Astrocyte (in vitro differentiated cells and primary cell): ENCODE measurements at regions not wholly inside any gene's neighbourhood (a gene's known extent, or its start where the extent isn't known, plus 50 kb on each side); places are given as distances from the start of the nearest gene placed in this dataset.
"Not testable (repeated sequence)": the region's sequence is repeated elsewhere in the genome, so short reads cannot be mapped to it uniquely, and the experiment has no call there.

Source experiments
- DNase-seq: peaks from one replicate; pipeline ENCODE4 v3.0.0-alpha.2; 2010; ENCODE audit warnings: low read depth
- FAIRE-seq: peaks from 2 replicates; lab custom pipeline; 2011; peaks lifted over from hg19 to GRCh38; lab: Jason Lieb, UNC
- H2AFZ ChIP-seq: 2 replicates; pipeline ENCODE4 v1.6.0; 2012; ENCODE audit warnings: low read depth, low read length, inconsistent platforms
- H3K27ac ChIP-seq: 2 replicates; pipeline ENCODE4 v1.5.1; 2011; ENCODE audit warnings: low read depth, low read length, inconsistent platforms
- H3K27me3 ChIP-seq: 2 replicates; pipeline ENCODE4 v1.6.0; 2011; ENCODE audit warnings: low read length, inconsistent platforms; ENCODE audit not compliant: insufficient read depth
- H3K36me3 ChIP-seq: 2 replicates; pipeline ENCODE4 v1.5.1; 2011; ENCODE audit warnings: low read length, inconsistent platforms; ENCODE audit not compliant: insufficient read depth
- H3K4me1 ChIP-seq: 2 replicates; pipeline ENCODE4 v1.5.1; 2011; ENCODE audit warnings: low read length, inconsistent platforms; ENCODE audit not compliant: insufficient read depth
- H3K4me2 ChIP-seq: 2 replicates; pipeline ENCODE4 v1.6.0; 2012; ENCODE audit warnings: low read length, inconsistent platforms
- H3K4me3 ChIP-seq: 2 replicates; pipeline ENCODE4 v1.5.1; 2011; ENCODE audit warnings: low read depth, mild to moderate bottlenecking, low read length, inconsistent platforms; ENCODE audit not compliant: insufficient read depth
- H3K79me2 ChIP-seq: 2 replicates; pipeline ENCODE4 v1.6.0; 2012; ENCODE audit warnings: mild to moderate bottlenecking, low read length, inconsistent platforms; ENCODE audit not compliant: insufficient read depth
- H3K9ac ChIP-seq: 2 replicates; pipeline ENCODE4 v1.6.0; 2012; ENCODE audit warnings: mild to moderate bottlenecking, low read length, inconsistent platforms
- H3K9me3 ChIP-seq: 2 replicates; pipeline ENCODE4 v1.5.1; 2012; ENCODE audit warnings: low read depth, mild to moderate bottlenecking, low read length, inconsistent platforms; ENCODE audit not compliant: insufficient read depth
- H4K20me1 ChIP-seq: 2 replicates; pipeline ENCODE4 v1.6.0; 2012; ENCODE audit warnings: low read length, inconsistent platforms; ENCODE audit not compliant: insufficient read depth
- H3K27ac Mint-ChIP-seq: one replicate; pipeline ENCODE4 v1.8.0; 2021; ENCODE audit warnings: mild to moderate bottlenecking, mixed read lengths; ENCODE audit not compliant: unreplicated experiment
- H3K27me3 Mint-ChIP-seq: one replicate; pipeline ENCODE4 v1.8.0; 2021; ENCODE audit warnings: low read depth, mixed read lengths; ENCODE audit not compliant: unreplicated experiment
- H3K36me3 Mint-ChIP-seq: one replicate; pipeline ENCODE4 v1.8.0; 2021; ENCODE audit warnings: low read depth, mixed read lengths; ENCODE audit not compliant: unreplicated experiment
- H3K4me1 Mint-ChIP-seq: one replicate; pipeline ENCODE4 v1.8.0; 2021; ENCODE audit warnings: low read depth, mixed read lengths; ENCODE audit not compliant: unreplicated experiment
- H3K4me3 Mint-ChIP-seq: one replicate; pipeline ENCODE4 v1.8.0; 2021; ENCODE audit warnings: mild to moderate bottlenecking, moderate library complexity, mixed read lengths; ENCODE audit not compliant: unreplicated experiment
- H3K9me3 Mint-ChIP-seq: one replicate; pipeline ENCODE4 v1.8.0; 2021; ENCODE audit warnings: mild to moderate bottlenecking, mixed read lengths; ENCODE audit not compliant: unreplicated experiment
- CTCF ChIP-seq: IDR thresholded peaks from 2 replicates; pipeline ENCODE4 v1.5.1; 2011; ENCODE audit warnings: low read depth, mild to moderate bottlenecking, inconsistent platforms, low read length, moderate library complexity; ENCODE audit not compliant: insufficient read depth
- EZH2 ChIP-seq: IDR thresholded peaks from 2 replicates; pipeline ENCODE4 v1.6.1; 2012; ENCODE audit warnings: mild to moderate bottlenecking, low read length, inconsistent platforms; ENCODE audit not compliant: insufficient read depth

DNA sequence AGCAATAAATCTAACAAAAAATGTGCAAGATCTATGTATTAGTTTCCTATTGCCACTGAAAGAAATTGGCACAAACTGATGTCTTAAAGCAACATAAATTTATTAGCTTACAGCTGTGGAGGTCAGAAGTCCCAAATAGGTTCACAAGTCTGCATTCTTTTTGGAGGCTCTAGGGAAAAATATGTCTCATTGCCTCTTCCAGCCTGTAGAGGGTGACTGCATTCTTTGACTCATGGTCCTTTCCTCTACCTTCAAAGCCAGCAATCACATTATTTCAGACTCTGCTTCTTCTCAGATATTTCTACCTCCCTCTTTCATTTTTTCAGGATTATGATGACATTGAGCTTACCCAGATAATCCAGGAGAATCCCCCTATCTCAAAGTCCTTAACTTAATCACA is 1531.1 kb downstream of the KHDRBS2 start:
- H3K4me3 ChIP-seq = no peak overlapping the region
- no peaks in the 10 kb centered on the region for H3K9me3 ChIP-seq
- H3K36me3 Mint-ChIP-seq = no peaks in the 10 kb centered on the region
- no peaks in the 10 kb centered on the region for H3K4me1 ChIP-seq
- no peak overlapping the region for H3K27ac ChIP-seq
- H3K9ac ChIP-seq = no peak overlapping the region
- no peak overlapping the region for H3K4me3 Mint-ChIP-seq
- TF ChIP-seq CTCF = no peak
- no peak for TF ChIP-seq EZH2
- peaks cover 6% of the 10 kb centered on the region for H3K9me3 Mint-ChIP-seq
- no peaks in the 10 kb centered on the region for H4K20me1 ChIP-seq
- H3K79me2 ChIP-seq = no peaks in the 10 kb centered on the region
- peaks cover 4% of the 10 kb centered on the region for H3K27me3 Mint-ChIP-seq
- H3K27ac Mint-ChIP-seq = no peak overlapping the region
- FAIRE-seq (no peak), DNase-seq (no peak)
- H3K4me2 ChIP-seq = no peak overlapping the region
- H3K36me3 ChIP-seq = no peaks in the 10 kb centered on the region
- H3K4me1 Mint-ChIP-seq = no peaks in the 10 kb centered on the region
- no peak overlapping the region for H2AFZ ChIP-seq
- no peaks in the 10 kb centered on the region for H3K27me3 ChIP-seq

DNA sequence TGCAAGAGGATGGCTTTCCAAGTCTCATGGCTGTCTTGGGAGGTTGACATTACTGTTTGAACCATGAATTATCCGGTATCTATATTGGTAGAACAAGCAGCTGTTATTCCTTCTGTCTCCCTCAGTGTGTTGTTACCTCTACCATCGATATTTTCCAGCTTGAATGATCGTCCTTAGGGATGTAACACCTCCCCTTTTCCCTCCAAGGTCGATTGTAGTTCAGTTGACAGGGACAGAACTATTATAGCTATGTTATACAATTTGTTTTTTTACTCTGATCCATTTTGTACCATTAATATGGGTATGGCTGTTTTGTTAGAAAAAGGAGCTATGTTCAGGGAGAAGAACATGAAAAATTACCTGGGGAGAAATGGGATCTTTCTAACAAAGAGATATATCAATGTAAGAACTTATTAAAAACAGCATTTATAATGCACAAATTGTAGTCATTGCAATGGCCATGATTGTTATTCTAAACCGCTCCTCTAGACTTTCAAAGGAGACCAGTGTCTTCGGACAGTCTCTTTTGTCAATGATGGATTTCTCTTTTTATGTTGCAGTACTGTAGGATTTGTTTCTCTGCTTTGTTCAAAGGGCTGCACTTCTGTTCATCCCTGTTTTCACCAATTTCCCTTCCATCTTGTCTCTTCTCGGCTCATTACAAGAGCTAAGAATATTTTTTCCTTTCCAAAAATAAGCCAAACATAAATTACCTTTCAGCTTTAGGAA is 1535.5 kb downstream of the KHDRBS2 start:
- H3K27ac ChIP-seq, H3K36me3 ChIP-seq, H3K4me3 ChIP-seq, DNase-seq, FAIRE-seq, H3K27me3 ChIP-seq, H3K9ac ChIP-seq, H3K79me2 ChIP-seq, H3K4me1 Mint-ChIP-seq, H3K27me3 Mint-ChIP-seq, H3K9me3 ChIP-seq, H3K4me3 Mint-ChIP-seq, H3K4me2 ChIP-seq, H3K27ac Mint-ChIP-seq, H4K20me1 ChIP-seq, H3K9me3 Mint-ChIP-seq, H3K4me1 ChIP-seq, H3K36me3 Mint-ChIP-seq, H2AFZ ChIP-seq: not testable (repeated sequence)

GRCh38 chr6:60747765-60748556 is 1538.1 kb downstream of the KHDRBS2 start:
- H3K36me3 ChIP-seq, H2AFZ ChIP-seq, H3K27me3 ChIP-seq, H3K36me3 Mint-ChIP-seq, H3K9ac ChIP-seq, H3K27ac ChIP-seq, H4K20me1 ChIP-seq, FAIRE-seq, H3K27ac Mint-ChIP-seq, H3K79me2 ChIP-seq, H3K4me1 ChIP-seq, H3K9me3 ChIP-seq, H3K4me3 ChIP-seq, H3K4me1 Mint-ChIP-seq, DNase-seq, H3K4me2 ChIP-seq, H3K4me3 Mint-ChIP-seq, H3K9me3 Mint-ChIP-seq, H3K27me3 Mint-ChIP-seq: not testable (repeated sequence)

DNA sequence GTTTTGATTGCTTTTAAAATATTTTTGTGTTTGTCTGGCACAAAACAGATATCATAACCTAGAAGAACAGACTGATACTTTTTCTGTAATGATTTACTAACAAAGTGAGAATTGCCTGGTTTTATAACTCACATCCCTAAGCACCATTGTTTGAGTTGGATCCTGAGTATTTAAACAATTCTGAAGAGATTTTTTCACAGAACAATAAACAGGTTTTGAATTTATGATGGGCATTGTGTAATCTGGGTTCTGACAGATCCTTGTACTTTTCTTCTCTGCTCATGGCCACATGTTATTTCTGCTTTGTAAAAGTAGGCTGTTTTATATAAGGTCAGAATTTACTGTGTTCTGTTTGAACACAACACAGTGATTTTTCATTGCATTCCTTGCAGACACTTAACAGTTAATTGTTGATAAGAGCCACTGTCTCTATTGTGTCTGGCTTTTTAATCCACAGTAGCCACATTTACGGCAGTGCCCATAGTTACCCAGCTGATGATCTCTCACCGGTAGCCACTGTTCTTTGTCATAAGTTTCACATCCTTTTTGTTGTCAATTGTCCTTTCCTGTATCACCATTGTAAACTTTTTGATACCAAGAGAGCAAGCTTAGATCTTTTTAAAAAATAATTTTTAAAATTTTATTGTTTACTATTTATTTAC is 1548.1 kb downstream of the KHDRBS2 start:
- H3K27me3 Mint-ChIP-seq, H3K4me3 ChIP-seq, H3K27me3 ChIP-seq, FAIRE-seq, H3K9ac ChIP-seq, H3K4me2 ChIP-seq, H3K79me2 ChIP-seq, H3K36me3 Mint-ChIP-seq, H3K27ac ChIP-seq, H3K4me3 Mint-ChIP-seq, H3K4me1 ChIP-seq, H3K36me3 ChIP-seq, H4K20me1 ChIP-seq, H3K27ac Mint-ChIP-seq, H3K9me3 Mint-ChIP-seq, H3K4me1 Mint-ChIP-seq, H3K9me3 ChIP-seq, DNase-seq, H2AFZ ChIP-seq: not testable (repeated sequence)

- not testable (repeated sequence) for H3K9ac ChIP-seq, H3K9me3 Mint-ChIP-seq, H4K20me1 ChIP-seq, FAIRE-seq, DNase-seq, H3K27ac Mint-ChIP-seq, H3K79me2 ChIP-seq, H3K36me3 ChIP-seq, H3K4me1 ChIP-seq, H3K9me3 ChIP-seq, H3K4me3 Mint-ChIP-seq, H2AFZ ChIP-seq, H3K4me2 ChIP-seq, H3K27me3 ChIP-seq, H3K4me3 ChIP-seq, H3K36me3 Mint-ChIP-seq, H3K27ac ChIP-seq, H3K27me3 Mint-ChIP-seq, H3K4me1 Mint-ChIP-seq
Observed at GRCh38 chr6:60737315-60737714, 1548.7 kb downstream of the KHDRBS2 start.
